MG63 (cell line): ENCODE measurements at regions not wholly inside any gene's neighbourhood (a gene's known extent, or its start where the extent isn't known, plus 50 kb on each side); places are given as distances from the start of the nearest gene placed in this dataset.

Experiments used
- DNase-seq: peaks from one replicate; pipeline ENCODE4 v3.0.0-alpha.2; 2020
- H3K27me3 ChIP-seq: fragments of 250-450 bp; sonication (Bioruptor Pico); 2 replicates; pipeline ENCODE4 v1.5.1; 2020; ENCODE audit warnings: mild to moderate bottlenecking, moderate library complexity
- H3K36me3 ChIP-seq: fragments of 250-450 bp; sonication (Bioruptor Pico); 2 replicates; pipeline ENCODE4 v1.5.1; 2020; ENCODE audit warnings: mild to moderate bottlenecking, moderate library complexity
- H3K4me3 ChIP-seq: fragments of 250-450 bp; sonication (Bioruptor Pico); 2 replicates; pipeline ENCODE4 v1.5.1; 2020; ENCODE audit warnings: mild to moderate bottlenecking, moderate library complexity
- H3K9me3 ChIP-seq: fragments of 250-450 bp; sonication (Bioruptor Pico); 2 replicates; pipeline ENCODE4 v1.5.1; 2020; ENCODE audit warnings: mild to moderate bottlenecking, moderate library complexity

- Histone ChIP-seq H3K9me3 (no peaks in the 10 kb centered on the region), H3K36me3 (no peaks in the 10 kb centered on the region), H3K27me3 (no peaks in the 10 kb centered on the region), H3K4me3 (no peak overlapping the region)
- no peak for DNase-seq
Observed at GRCh38 chr14:44662250-44662891, 155.3 kb upstream of the FSCB start.

- no peak overlapping the region for H3K4me3 ChIP-seq
- H3K9me3 ChIP-seq = no peaks in the 10 kb centered on the region
- no peak for DNase-seq
- H3K36me3 ChIP-seq = no peaks in the 10 kb centered on the region
- no peaks in the 10 kb centered on the region for H3K27me3 ChIP-seq
Observed at GRCh38 chr14:44658389-44658696, 151.3 kb upstream of the FSCB start.

GRCh38 chr14:44657696-44658388 is 150.8 kb upstream of the FSCB start:
- H3K27me3 ChIP-seq = no peaks in the 10 kb centered on the region
- DNase-seq = no peak
- H3K4me3 ChIP-seq = no peak overlapping the region
- no peaks in the 10 kb centered on the region for H3K9me3 ChIP-seq
- H3K36me3 ChIP-seq = no peaks in the 10 kb centered on the region

- Histone ChIP-seq H3K9me3 (no peaks in the 10 kb centered on the region), H3K4me3 (no peak overlapping the region), H3K36me3 (no peaks in the 10 kb centered on the region), H3K27me3 (no peaks in the 10 kb centered on the region)
- no peak for DNase-seq
Observed at GRCh38 chr14:44657203-44657602, 150.1 kb upstream of the FSCB start.

GRCh38 chr14:44654591-44654990 is 147.5 kb upstream of the FSCB start:
- Histone ChIP-seq H3K9me3 (no peaks in the 10 kb centered on the region), H3K36me3 (no peaks in the 10 kb centered on the region), H3K27me3 (no peaks in the 10 kb centered on the region), H3K4me3 (no peak overlapping the region)
- no peak for DNase-seq

GRCh38 chr14:44653641-44654040 is 146.6 kb upstream of the FSCB start:
- Histone ChIP-seq H3K36me3 (no peaks in the 10 kb centered on the region), H3K9me3 (no peaks in the 10 kb centered on the region), H3K27me3 (no peaks in the 10 kb centered on the region), H3K4me3 (no peak overlapping the region)
- DNase-seq = no peak

GRCh38 chr14:44652640-44653039 is 145.6 kb upstream of the FSCB start:
- H3K27me3 ChIP-seq = no peaks in the 10 kb centered on the region
- no peaks in the 10 kb centered on the region for H3K9me3 ChIP-seq
- DNase-seq = no peak
- H3K4me3 ChIP-seq = no peak overlapping the region
- H3K36me3 ChIP-seq = no peaks in the 10 kb centered on the region

GRCh38 chr14:44649061-44649460 is 142.0 kb upstream of the FSCB start:
- Histone ChIP-seq H3K27me3 (no peaks in the 10 kb centered on the region), H3K4me3 (no peak overlapping the region), H3K36me3 (no peaks in the 10 kb centered on the region), H3K9me3 (no peaks in the 10 kb centered on the region)
- no peak for DNase-seq

- no peak for DNase-seq
- H3K36me3 ChIP-seq = no peaks in the 10 kb centered on the region
- no peaks in the 10 kb centered on the region for H3K27me3 ChIP-seq
- H3K9me3 ChIP-seq = no peaks in the 10 kb centered on the region
- H3K4me3 ChIP-seq = no peak overlapping the region
Observed at GRCh38 chr14:44640416-44640815, 133.3 kb upstream of the FSCB start.

GRCh38 chr14:44639781-44640385 is 132.8 kb upstream of the FSCB start:
- DNase-seq = no peak
- Histone ChIP-seq H3K27me3 (no peaks in the 10 kb centered on the region), H3K36me3 (no peaks in the 10 kb centered on the region)

GRCh38 chr14:44634692-44635091 is 127.6 kb upstream of the FSCB start:
- H3K27me3 ChIP-seq = no peaks in the 10 kb centered on the region

More at GRCh38 chr14:44639781-44640385, 132.8 kb upstream of the FSCB start:
- Histone ChIP-seq H3K4me3 (no peak overlapping the region), H3K9me3 (no peaks in the 10 kb centered on the region)

GRCh38 chr14:44626423-44626822 is 119.3 kb upstream of the FSCB start:
- Histone ChIP-seq H3K9me3 (no peaks in the 10 kb centered on the region), H3K36me3 (no peaks in the 10 kb centered on the region), H3K4me3 (no peak overlapping the region), H3K27me3 (no peaks in the 10 kb centered on the region)
- DNase-seq = no peak

More at GRCh38 chr14:44634692-44635091, 127.6 kb upstream of the FSCB start:
- no peak for DNase-seq
- Histone ChIP-seq H3K9me3 (no peaks in the 10 kb centered on the region), H3K36me3 (no peaks in the 10 kb centered on the region), H3K4me3 (no peak overlapping the region)

- no peaks in the 10 kb centered on the region for H3K36me3 ChIP-seq
- H3K4me3 ChIP-seq = no peak overlapping the region
- H3K9me3 ChIP-seq = no peaks in the 10 kb centered on the region
- H3K27me3 ChIP-seq = no peaks in the 10 kb centered on the region
- no peak for DNase-seq
Observed at GRCh38 chr14:44625098-44625497, 118.0 kb upstream of the FSCB start.

- no peak for DNase-seq
- Histone ChIP-seq H3K9me3 (no peaks in the 10 kb centered on the region), H3K27me3 (no peaks in the 10 kb centered on the region), H3K36me3 (no peaks in the 10 kb centered on the region), H3K4me3 (no peak overlapping the region)
Observed at GRCh38 chr14:44620121-44621019, 113.3 kb upstream of the FSCB start.

GRCh38 chr14:44616204-44616603 is 109.1 kb upstream of the FSCB start:
- no peak for DNase-seq
- H3K36me3 ChIP-seq = no peaks in the 10 kb centered on the region
- H3K4me3 ChIP-seq = no peak overlapping the region
- no peaks in the 10 kb centered on the region for H3K27me3 ChIP-seq
- no peaks in the 10 kb centered on the region for H3K9me3 ChIP-seq

GRCh38 chr14:44613061-44613712 is 106.1 kb upstream of the FSCB start:
- H3K4me3 ChIP-seq = no peak overlapping the region
- no peaks in the 10 kb centered on the region for H3K9me3 ChIP-seq
- DNase-seq = no peak
- H3K36me3 ChIP-seq = no peaks in the 10 kb centered on the region
- no peaks in the 10 kb centered on the region for H3K27me3 ChIP-seq

- H3K27me3 ChIP-seq = no peaks in the 10 kb centered on the region
- DNase-seq = no peak
- H3K4me3 ChIP-seq = no peak overlapping the region
- no peaks in the 10 kb centered on the region for H3K36me3 ChIP-seq
- H3K9me3 ChIP-seq = no peaks in the 10 kb centered on the region
Observed at GRCh38 chr14:44612002-44612401, 104.9 kb upstream of the FSCB start.
